CD4-positive, alpha-beta T cell treated with Interleukin-15 for 4 hours (primary cell): ENCODE measurements at regions not wholly inside any gene's neighbourhood (a gene's known extent, or its start where the extent isn't known, plus 50 kb on each side); places are given as distances from the start of the nearest gene placed in this dataset.

Experiments
- DNase-seq: peaks from one replicate; pipeline ENCODE4 v3.0.0-alpha.2; 2020; ENCODE audit warnings: low spot score

DNA sequence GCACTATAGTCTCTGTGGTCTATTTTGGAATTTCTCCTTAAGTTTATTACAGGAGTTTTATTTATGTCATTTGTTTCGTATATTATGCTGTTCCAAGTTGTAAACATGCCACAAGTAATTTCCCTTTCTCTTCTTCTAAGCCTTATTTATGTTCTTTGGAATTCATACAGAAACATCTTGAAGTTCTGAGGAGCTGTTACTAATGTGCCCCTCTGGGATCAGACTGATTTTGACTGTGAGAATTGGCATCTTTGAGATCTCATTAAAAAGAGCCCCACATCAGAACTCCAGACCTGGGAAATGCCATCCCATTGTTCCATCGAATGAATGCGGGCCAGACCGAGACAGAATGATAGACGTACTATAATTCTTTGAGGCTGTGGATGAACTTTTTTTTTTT lies 138.8 kb upstream of the CD180 start:
- no peak for DNase-seq

DNA sequence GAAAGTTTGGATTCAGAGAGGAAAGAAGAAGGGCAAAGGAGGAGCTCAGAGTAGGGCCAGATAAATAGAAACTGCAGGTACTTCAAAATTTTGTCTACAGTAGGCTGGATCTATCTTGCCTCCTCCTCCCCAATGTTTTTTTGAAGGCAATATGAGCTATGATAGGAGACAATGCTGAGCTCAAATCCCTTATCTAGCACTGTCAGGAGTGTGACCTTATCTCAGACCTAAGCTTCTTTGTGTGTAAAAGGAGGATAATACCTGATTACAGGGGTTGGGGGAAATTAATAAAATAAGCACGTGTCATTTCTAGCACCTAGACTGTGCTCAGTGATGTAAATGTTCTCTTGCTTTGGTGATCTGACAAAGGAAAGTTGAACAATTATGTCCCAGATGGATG lies 137.8 kb upstream of the CD180 start:
- no peak for DNase-seq

DNA sequence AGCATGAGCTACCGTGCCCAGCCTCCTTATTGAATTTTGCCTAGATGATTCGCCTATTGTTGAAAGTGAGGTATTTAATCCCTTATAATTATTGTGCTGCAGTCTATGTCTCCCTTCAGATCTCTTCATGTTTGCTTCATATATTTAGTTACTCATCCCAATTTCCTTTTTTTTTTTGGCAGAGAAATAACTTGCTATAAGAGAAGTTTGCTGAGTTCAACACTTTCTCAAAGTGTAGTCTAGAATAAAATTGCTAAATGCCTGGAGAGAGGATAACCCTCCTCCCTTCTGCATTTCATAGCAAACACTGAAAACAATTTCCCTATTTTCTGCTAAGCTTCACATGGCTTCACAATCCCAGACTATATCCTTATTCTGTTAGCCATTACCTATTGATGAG lies 136.6 kb upstream of the CD180 start:
- DNase-seq = no peak

DNA sequence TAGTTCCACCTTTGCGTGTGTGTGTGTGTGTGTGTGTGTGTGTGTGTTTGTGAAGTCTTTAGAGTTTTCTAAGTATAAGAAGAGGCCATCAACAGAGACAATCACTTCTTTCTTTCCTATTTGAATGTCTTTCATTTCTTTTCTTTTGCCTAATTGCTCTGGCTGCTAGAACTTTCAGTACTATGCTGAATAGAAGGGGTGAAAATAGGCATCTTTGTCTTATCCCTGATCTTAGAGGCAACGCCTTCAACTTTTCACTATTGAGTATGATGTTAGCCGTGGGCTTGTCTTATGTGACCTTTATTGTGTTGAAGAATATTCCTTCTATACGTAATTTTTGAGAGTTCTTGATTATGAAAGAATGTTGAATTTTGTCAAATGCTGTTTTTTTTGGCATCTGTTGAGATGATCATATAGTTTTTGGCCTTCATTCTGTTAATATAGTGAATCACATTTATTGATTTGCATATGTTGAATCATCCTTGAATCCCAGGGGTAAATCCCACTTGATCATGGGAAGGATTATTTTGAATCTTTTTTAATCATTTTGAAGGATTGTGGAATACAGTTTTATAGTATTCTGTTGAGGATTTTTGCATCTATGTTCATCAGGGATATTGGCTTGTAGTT lies 134.8 kb upstream of the CD180 start:
- no peak for DNase-seq

DNA sequence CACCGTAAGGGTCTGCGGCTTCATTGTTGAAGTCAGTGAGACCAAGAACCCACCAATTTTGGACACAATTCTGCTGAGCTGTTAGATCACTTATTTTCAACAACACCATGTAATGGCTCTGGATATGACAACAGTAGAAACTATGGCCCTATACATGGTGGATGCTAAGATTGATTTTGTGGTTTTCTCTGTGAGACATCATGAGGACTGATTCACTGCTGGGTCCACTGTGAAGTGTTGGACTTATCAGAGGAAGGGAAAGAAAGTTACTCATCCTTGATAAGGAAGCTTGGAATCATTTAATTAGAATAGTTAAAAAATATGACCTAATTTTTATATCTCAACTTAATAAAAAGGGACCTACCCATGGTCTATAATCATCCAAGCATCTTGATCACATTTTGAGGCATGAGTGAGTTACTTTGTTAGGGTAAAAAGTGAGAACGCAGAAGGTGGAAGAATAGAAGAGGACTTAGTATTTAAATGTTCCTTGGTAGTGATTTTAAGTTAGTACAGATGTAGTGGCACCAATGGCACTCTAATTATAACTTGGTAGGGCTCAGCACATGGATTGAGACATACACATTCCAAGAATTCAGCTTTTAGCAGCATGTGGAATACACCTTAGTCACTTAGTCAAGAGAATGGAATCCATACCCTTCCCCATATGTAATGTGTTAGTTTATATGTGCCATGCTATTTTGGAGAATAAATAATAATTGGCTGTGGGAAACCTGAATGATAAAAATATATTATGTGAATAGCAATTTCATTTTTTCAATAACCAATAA lies 123.5 kb upstream of the CD180 start:
- DNase-seq = no peak

DNA sequence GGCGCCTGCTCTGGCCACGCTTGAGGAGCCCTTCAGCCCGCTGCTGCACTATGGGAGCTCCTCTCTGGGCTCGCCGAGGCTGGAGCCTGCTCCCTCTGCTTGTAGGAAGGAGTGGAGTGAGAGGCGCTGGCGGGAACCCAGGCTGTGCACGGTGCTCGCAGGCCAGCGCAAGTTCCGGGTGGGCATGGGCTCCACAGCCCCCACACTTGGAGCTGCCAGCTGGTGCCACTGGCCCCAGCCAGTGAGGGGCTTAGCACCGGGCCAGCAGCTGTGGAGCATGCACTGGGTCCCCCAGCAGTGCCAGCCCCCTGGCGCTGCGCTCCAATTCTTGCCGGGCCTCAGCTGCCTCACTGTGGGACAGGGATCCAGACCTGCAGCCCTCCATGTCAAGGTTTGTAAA lies 122.1 kb upstream of the CD180 start:
- no peak for DNase-seq

DNA sequence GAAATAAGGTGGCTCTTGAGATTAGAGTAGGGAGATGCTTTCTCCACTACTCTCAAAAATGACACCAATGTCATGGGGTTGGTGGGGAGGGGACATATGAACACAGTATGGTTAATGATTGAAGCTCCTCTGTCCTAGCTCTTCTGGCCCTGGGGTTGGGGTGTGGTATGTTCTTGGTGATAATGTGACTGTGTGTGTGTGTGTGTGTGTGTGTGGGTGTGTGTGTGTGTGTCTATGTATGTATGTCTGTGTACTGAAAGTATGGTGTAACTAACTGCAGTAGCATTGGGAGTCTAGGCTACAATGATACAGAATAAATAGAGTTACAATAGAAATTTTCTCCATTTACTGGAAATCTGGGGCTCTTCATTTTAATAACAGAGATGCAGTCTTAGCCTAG lies 121.0 kb upstream of the CD180 start:
- DNase-seq = no peak

DNA sequence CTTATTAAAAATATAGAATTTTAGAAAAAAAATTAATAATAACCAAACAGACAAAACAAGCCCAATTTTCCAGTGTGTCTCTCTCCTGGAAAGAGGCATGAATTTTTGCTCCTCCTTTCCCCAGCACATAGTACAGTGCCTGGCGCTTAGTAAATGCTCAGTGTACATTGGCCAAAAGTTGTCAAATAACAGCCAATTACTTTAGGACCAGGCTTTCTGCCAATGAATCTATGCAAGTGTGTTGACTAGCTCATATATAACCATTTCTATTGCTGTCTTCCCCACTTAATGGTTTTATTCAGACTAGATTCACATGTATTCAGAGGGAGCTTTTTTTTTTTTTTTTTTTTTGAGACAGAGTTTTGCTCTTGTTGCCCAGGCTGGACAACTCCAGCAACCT lies 120.1 kb upstream of the CD180 start:
- no peak for DNase-seq

DNA sequence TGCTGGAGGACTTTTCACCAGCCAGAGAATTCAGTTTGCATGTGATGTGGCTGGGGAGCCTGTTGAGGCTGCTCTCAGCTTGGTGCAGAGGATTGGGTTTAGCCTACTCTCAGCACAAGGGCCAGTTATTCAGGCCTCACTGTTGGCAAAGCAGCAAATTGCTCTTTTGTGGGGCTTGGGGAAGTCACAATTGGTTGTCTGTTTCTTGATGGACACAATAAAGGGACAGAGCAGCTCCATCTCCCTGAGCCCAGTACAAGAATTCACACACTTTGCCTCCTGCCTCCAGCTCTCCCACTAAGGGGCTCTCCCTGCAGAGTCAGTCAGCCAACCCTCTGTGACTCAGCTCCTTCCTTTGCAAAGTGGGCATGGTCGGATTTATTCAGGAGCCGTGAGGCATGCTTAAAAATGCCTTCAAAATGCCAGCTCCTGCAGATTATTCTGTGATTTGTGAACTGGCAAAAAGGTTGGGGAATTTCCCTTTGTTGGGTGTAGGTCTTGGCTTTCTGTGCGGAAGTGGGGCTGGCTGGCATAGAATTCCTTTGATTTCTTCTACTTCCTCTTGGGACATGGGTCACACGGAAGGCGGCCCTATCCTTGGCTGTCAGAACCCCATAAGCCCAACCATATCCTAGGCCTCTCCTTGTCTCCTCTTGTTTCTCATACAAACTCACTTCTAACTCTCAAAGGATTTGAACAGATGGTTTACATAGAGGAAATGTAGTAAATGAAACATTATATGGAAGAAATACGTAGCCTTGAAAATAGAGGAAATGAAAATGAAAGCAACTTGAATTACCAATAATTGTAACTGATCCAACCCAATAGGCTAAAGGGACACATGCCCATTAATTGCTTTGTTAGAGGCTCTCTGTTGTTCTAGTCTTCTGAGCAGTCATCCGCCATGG lies 118.7 kb upstream of the CD180 start:
- no peak for DNase-seq

DNA sequence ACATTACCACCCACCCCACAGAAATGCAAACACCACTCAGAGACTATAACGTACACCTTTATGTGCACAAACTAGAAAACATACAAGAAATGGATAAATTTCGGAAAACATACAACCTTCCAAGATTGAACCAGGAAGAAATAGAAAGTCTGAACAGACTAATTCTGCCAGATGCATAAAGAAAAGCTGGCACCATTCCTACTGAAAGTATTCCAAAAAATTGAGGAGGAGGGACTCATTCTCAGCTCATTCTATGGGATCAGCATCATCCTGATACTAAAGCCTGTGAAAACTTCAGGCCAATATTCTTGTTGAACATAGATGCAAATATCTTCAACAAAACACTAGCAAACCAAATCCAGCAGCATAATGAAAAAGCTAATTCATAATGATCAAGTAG lies 115.1 kb upstream of the CD180 start:
- DNase-seq = no peak

DNA sequence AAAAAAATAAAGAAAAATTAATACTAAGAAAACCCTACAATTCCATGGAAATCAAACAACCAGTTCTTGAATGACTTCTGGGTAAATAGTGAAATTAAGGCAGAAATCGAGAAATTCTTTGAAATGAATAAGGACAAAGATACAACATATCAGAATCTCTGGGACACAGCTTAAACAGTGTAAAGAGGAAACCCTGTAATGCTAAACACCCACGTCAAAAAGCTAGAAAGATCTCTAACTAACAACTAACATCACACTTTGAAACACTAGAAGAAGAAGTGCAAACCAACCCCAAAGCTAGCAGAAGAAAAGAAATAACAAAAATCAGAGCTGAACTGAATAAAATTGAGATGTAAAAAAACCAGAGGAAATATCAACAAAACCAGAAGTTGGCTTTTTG lies 114.6 kb upstream of the CD180 start:
- DNase-seq = no peak

DNA sequence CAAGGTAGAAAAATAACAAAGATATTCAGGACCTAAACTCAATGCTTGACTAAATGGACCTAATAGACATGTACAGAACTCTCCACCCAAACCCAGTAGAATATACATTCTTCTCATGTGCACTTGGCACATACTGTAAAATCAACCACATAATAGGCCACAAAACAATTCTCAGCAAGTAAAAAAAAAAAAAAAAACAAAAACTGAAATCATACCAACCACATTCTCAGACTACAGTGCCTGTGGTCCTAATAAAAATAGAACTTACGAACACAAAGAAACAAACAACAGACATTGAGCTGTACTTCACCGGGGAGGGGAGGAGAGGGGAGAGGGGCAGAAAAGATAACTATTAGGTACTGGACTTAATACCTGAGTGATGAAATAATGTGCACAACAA lies 114.1 kb upstream of the CD180 start:
- DNase-seq = no peak

DNA sequence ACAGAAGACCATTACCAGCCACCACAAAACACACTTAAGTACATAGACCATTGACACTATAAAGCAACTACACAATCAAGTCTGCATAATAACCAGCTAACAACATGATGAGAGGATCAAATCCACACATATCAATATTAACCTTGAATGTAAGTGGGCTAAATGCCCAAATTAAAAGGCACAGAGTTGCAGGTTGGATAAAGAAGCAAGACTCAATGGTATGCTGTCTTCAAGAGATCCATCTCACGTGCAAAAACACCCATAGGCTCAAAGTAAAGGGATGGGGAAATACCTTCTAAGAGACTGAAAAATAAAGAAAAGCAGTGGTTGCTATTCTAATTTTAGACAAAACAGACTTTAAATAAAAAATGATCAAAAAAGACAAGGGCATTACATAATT lies 113.6 kb upstream of the CD180 start:
- DNase-seq = no peak

DNA sequence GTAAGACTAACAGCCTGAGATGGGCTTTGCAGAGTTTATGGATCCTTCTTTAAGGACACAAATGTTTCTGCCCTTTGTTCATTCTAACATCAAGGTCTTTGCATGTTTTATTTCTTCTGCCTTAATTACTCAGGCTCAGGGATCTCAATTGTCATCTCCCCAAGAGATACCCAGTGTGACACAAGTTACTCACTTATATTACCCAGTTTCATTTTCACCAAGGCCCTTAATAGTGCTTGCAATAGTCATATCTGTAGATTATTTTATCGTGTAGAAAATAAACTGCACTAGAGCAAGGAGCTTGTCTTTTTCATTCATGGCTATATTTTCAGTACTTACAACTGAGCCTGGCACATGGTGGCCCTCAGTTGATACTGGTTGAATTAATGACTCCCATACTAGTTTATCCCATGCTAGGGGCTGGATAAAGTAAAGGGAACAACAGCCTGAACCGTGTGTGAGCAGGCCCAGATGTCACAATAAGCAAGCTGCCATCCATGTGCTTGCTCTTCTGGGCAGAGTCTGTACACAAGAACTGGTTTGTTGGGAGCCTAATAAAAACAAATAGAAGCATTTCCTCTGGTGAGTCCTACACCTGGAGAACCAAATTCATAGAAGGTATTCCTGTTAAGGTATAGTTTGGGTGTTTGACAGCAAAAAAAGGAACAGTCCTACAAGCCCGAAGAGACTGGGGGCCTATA lies 112.5 kb upstream of the CD180 start:
- no peak for DNase-seq

DNA sequence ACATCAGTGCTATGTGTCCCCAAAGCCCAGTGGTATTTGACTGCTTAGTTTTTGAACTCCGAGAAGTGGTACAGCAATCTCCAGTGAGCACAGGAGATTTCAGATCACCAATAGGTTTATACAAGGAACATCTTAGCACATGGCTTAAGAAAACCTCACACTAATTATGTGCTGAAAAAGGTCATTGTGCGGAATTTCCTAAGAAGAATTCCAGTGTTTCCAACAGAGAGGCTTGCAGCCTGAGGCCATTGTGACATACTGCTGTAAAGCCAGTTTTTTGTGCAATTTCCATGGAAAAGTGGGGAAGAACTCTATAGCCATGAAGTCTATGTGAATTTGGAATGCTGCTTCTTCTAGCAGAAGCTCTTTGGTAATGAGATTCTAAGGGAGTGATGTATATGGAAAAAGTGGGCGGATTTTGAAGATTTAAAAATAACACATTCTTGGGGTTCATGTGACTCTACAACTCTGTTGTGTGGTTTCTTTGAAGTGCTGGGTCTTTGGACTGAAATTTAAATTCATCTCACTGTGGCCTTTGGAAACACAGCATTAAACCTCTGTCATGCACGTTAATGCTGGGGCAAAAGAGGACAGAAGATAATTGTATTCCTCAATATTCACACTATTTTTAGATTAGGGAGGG lies 110.5 kb upstream of the CD180 start:
- DNase-seq = no peak

DNA sequence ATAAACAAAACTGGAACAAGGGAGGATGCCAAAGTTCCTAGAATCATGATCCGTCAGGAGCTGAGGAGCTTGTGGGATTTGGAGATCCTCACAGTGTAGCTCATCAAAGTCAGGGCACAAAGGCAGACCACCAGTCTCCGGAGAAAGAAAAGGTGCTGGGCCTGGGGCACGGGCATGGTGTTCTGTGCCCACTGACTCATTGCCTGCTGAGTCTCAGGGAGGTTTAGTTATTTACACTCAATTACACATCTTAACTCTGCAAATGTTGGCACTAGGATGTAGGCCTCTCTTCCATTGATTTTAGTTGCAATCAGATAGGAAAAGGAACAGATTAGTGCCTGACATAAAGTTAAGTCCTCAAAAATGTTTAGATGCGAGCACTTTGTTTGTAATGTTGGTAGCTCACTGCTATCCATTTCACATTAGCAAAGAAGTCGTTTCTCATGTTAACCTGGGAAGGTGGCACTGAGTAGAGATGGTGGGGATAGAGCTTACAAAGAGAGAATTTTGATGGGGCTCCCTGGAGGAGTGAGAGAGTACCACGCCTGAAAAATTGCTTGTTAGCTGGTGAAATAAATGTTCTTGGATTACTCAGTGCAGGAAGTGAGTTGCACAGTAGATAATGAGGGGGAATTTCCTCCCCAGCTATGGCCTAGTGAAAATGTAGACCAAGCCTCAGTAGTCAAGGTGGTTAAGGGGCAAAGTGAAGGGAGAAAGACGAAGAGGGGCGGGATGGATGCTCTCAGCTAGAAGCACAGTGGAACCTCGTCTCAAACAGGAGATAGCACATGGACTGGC lies 109.5 kb upstream of the CD180 start:
- no peak for DNase-seq

DNA sequence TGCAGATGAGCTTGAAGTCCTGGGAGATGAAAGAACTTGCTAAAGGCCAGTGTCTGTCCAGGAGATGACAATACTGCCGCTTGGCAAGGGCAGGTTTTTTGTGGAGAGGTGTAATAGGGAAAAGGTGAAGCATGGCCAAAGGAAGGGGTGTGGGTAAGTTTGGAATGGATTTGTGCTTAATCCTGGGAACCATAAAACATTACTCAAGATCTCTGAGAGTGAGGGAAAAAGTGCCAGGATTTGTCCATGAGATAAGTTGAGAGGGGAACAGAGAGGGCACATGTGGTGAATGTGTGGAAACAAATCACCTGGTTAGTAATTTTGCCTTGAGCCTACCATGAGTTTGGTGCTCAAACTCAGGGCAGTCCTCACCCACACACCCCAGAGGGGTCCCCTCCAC lies 108.8 kb upstream of the CD180 start:
- DNase-seq = no peak

DNA sequence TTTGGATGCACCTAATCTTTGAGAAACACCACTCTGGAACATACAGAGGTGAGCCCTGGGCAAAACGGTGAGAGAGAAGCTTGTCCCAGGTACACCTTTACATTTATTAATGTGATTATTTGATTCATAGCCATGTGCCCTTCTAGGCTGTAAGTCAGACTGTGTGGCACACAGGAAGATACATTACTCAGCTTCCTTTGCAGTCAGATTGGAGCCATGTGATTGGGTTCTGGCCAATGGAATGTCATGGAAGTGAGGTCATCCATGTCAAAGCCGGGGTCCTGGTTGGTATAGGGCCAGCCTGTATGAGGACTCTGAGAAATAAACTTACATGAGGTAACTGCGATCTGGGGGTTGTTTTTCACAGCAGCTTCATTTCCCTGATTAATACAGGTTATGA lies 106.8 kb upstream of the CD180 start:
- no peak for DNase-seq

DNA sequence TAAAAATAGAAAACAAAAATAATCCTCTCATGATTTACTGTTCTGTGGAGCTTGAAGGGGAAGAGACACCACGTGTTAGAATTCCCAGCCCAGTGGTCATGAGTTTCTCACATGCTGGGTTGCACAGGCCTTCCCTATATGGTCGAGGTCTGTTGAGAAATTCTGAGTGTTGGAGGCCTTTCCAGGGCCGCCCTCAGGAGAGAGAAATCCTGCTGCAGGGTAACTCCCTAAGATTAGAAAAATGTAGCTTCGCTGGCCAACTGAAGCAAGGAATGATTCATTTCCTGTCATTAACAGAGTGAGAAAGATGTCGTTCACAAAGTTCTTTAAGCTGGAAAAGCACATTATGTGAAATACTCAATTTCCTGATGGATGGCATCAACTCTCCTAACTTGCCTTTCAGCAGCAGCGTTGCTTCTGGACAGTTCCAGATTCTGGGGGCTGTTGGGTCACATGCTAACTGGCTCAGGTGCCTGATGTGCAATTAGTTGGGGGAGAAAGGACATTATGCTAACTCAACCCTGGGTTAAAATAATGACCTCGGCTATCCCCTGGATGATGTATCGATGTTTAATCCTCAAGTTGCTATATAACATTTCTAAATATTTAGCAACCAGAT lies 104.8 kb upstream of the CD180 start:
- DNase-seq = no peak

DNA sequence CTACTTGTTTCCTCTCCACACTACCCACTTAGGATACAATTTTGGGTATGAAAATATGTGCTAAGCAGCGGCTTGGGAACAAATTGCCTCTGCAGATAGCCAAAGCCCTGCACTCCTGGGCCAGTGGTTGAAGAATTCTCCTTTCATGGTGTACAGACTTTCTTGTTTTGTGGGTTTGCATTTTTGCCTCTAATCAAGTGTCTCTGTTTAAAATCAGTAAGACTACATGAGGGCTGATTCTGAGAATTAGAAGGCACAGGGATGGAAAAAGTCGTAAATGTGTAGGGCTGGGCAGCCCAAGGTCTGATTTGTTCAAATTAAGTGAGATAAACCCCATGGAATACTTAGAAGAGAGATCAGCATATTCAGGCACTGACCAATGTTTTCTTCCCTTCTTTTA lies 103.7 kb upstream of the CD180 start:
- DNase-seq = no peak
